Prostate gland (tissue), 2 donors: ENCODE measurements at regions not wholly inside any gene's neighbourhood (a gene's known extent, or its start where the extent isn't known, plus 50 kb on each side); places are given as distances from the start of the nearest gene placed in this dataset.
"Not testable (repeated sequence)": the region's sequence is repeated elsewhere in the genome, so short reads cannot be mapped to it uniquely, and the experiment has no call there.

ENCODE experiments used
- DNase-seq: peaks from one replicate; pipeline ENCODE4 v3.0.0-alpha.2; 2019; ENCODE audit warnings: low spot score
- H3K27ac ChIP-seq, 2 donors: fragments of 200-600 bp; sonication (generic); 2 replicates each; pipeline ENCODE4 v1.5.1; 2017 to 2019
- H3K27me3 ChIP-seq: fragments of 200-600 bp; sonication (generic); replicated peaks from 2 replicates; pipeline ENCODE4 v1.5.1; 2019; ENCODE audit not compliant: insufficient read depth
- H3K36me3 ChIP-seq, 2 donors: fragments of 200-600 bp; sonication (generic); 1 replicate in 1 of 2; 2 replicates in 1 of 2; pipeline versions ENCODE4 v1.5.1 to v1.8.1; 2017 to 2019
- H3K4me1 ChIP-seq: fragments of 200-600 bp; sonication (generic); replicated peaks from 2 replicates; pipeline ENCODE4 v1.5.1; 2019
- H3K4me3 ChIP-seq, 2 donors: fragments of 200-600 bp; sonication (generic); 2 replicates each; pipeline ENCODE4 v1.5.1; 2017 to 2019
- H3K9me3 ChIP-seq: fragments of 200-600 bp; sonication (generic); 2 replicates; pipeline ENCODE4 v1.5.1; 2017
- POLR2A ChIP-seq: fragments of 450-650 bp; IDR thresholded peaks from one replicate; pipeline ENCODE4 v1.6.1; 2016; ENCODE audit warnings: antibody characterized with exemption, mild to moderate bottlenecking
- POLR2AphosphoS5 ChIP-seq: sonication (generic); formaldehyde crosslinking; IDR thresholded peaks from one replicate; pipeline ENCODE4 v1.6.1; 2017; ENCODE audit warnings: antibody characterized with exemption
- WGBS: methylation state at CpG from one replicate; pipeline ENCODE4 v1.1.5; 2018; 5-methylcytosine and 5-hydroxymethylcytosine counted together
- intact Hi-C: fragments of 100-400 bp; cut with DNase I; formaldehyde crosslinking; loops from one replicate; pipeline ENCODE4 v1.14.2; 2022
- TF ChIP-seq, protein P1 (sequence below), 4 experiments: fragments of 200-600 bp in 2 of 4; fragments of 450-650 bp in 2 of 4; sonication (generic) in 2 of 4; IDR thresholded peaks; 1 replicate in 3 of 4; 2 replicates in 1 of 4; pipeline ENCODE4 v1.5.1; 2016 to 2019; ENCODE audit warnings: antibody characterized with exemption in 4 of 4, mild to moderate bottlenecking in 2 of 4, moderate library complexity in 2 of 4

DNA sequence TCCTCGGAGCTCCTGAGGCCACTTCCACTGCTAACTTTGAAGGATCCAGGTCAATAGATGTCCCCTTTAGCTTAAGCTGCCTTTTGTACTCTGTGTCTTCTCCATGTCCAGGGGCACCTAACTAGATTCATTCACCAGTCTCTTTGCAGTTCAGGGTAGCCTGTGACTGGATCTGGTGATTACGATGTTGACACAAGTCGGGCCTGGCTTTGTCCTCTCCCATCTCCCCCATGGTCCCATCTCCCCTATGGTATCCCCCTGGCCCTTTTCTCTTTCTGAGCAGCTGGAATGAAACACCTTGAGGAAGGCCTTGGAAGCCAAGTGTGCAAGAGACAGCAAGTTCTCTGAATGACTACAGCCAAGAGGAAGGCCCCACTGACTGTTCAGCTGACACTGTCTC lies 417.9 kb upstream of the SMIM21 start:
- Histone ChIP-seq H3K27ac (no peak overlapping the region), H3K36me3 (no peaks in the 10 kb centered on the region), H3K4me3 (no peak overlapping the region), H3K4me1 (no peaks in the 10 kb centered on the region), H3K9me3 (no peaks in the 10 kb centered on the region), H3K27me3 (no peaks in the 10 kb centered on the region)
- no peak for DNase-seq
- TF ChIP-seq, protein P1, sequence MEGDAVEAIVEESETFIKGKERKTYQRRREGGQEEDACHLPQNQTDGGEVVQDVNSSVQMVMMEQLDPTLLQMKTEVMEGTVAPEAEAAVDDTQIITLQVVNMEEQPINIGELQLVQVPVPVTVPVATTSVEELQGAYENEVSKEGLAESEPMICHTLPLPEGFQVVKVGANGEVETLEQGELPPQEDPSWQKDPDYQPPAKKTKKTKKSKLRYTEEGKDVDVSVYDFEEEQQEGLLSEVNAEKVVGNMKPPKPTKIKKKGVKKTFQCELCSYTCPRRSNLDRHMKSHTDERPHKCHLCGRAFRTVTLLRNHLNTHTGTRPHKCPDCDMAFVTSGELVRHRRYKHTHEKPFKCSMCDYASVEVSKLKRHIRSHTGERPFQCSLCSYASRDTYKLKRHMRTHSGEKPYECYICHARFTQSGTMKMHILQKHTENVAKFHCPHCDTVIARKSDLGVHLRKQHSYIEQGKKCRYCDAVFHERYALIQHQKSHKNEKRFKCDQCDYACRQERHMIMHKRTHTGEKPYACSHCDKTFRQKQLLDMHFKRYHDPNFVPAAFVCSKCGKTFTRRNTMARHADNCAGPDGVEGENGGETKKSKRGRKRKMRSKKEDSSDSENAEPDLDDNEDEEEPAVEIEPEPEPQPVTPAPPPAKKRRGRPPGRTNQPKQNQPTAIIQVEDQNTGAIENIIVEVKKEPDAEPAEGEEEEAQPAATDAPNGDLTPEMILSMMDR (IDR thresholded peaks at IDR 0.05): no peak
- no peak for TF ChIP-seq POLR2A
- no peak for TF ChIP-seq POLR2AphosphoS5
- 92% methylated on average over 3 of the region's 3 CpGs for WGBS
- intact Hi-C loops: no loop called here

DNA sequence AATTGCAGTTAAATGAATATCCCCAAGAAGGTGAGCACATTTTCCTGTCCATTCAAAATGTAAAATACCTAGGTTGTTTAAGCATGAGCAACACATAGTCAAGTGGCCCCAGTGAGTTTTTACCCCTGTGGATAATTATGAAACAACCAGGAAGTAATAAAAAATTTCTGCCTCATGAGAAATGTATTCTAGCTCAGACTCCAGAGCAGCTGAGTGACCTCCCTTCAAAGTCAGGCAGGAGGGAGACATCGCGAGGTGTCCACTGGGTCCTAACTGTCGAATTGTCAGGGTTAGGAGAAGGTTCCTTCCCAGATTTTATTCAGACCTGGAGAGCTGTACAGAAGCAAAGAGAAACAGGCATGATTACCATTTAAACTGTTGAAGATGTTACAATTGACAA lies 416.6 kb upstream of the SMIM21 start:
- H3K27me3 ChIP-seq: no peaks in the 10 kb centered on the region
- H3K9me3 ChIP-seq: no peaks in the 10 kb centered on the region
- no peak overlapping the region for H3K27ac ChIP-seq
- 84% methylated on average over 3 of the region's 3 CpGs for WGBS
- no peak for DNase-seq
- no peaks in the 10 kb centered on the region for H3K36me3 ChIP-seq
- H3K4me3 ChIP-seq: no peak overlapping the region
- no peaks in the 10 kb centered on the region for H3K4me1 ChIP-seq
- TF ChIP-seq, protein P1 (IDR thresholded peaks at IDR 0.05): no peak
- TF ChIP-seq POLR2A (no peak), POLR2AphosphoS5 (no peak)
- intact Hi-C loops: no loop called here

DNA sequence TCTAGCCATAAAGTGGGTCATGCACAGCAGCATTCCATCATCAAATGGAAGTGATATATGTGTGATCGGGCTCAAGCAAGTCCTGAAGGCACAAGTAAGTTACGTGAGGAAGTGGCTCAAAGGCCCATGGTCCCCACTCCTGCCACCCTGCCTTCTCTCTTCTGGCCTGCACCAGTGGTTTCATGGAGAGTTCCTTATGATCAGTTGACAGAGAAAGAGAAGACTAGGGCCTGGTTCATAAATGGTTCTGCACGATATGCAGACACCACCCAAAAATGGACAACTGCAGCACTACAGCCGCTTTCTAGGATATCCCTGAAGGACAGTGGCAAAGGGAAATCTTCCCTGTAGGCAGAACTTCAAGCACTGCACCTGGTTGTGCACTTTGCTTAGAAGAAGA lies 412.6 kb upstream of the SMIM21 start:
- intact Hi-C loops: no loop called here
- no peak for DNase-seq
- Histone ChIP-seq H3K4me1 (no peaks in the 10 kb centered on the region), H3K9me3 (no peaks in the 10 kb centered on the region), H3K36me3 (no peaks in the 10 kb centered on the region), H3K27me3 (no peaks in the 10 kb centered on the region), H3K4me3 (no peak overlapping the region), H3K27ac (no peak overlapping the region)
- WGBS: 93% methylated on average over 4 of the region's 4 CpGs
- TF ChIP-seq POLR2AphosphoS5: no peak
- TF ChIP-seq, protein P1 (IDR thresholded peaks at IDR 0.05): no peak

DNA sequence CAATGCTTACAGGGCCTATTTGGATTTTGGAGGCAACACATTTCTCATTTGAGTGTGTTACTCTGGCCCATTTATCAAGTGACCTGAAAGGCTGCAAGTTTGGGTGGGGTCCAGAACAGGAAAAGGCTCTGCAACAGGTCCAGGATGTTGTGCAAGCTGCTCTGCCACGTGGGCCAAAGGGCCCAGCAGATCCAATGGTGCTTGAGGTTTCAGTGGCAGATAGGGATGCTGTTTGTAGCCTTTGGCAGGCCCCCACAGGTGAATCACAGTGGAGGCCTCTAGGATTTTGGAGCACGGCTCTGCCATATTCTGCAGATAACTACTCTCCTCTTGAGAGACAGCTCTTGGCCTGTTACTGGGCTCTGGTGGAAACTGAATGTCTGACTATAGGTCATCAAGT lies 412.2 kb upstream of the SMIM21 start:
- H3K27ac ChIP-seq, H3K36me3 ChIP-seq, H3K9me3 ChIP-seq, H3K4me1 ChIP-seq, intact Hi-C loops, H3K27me3 ChIP-seq, DNase-seq, H3K4me3 ChIP-seq: not testable (repeated sequence)
- WGBS: 89% methylated on average over 2 of the region's 2 CpGs

DNA sequence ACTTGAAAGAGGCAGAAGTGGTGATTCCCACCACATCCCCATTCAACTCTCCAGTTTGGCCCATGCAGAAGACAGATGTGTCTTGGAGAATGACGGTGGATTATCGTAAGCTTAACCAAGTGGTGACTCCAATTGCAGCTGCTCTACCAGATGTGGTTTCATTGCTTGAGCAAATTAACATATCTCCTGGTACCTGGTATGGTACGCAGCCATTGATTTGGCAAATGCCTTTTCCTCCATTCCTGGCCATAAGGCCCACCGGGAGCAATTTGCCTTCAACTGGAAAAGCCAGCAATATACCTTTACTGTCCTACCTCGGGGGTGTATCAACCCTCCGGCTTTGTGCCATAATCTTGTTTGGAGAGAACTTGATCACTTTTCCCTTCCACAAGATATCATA lies 411.5 kb upstream of the SMIM21 start:
- no peaks in the 10 kb centered on the region for H3K36me3 ChIP-seq
- WGBS: 96% methylated on average over 6 of the region's 6 CpGs
- H3K9me3 ChIP-seq: no peaks in the 10 kb centered on the region
- DNase-seq: no peak
- TF ChIP-seq, protein P1 (IDR thresholded peaks at IDR 0.05): no peak
- TF ChIP-seq POLR2AphosphoS5: no peak
- TF ChIP-seq POLR2A: no peak
- no peak overlapping the region for H3K27ac ChIP-seq
- no peak overlapping the region for H3K4me3 ChIP-seq
- no peaks in the 10 kb centered on the region for H3K4me1 ChIP-seq
- H3K27me3 ChIP-seq: no peaks in the 10 kb centered on the region
- intact Hi-C loops: no loop called here

DNA sequence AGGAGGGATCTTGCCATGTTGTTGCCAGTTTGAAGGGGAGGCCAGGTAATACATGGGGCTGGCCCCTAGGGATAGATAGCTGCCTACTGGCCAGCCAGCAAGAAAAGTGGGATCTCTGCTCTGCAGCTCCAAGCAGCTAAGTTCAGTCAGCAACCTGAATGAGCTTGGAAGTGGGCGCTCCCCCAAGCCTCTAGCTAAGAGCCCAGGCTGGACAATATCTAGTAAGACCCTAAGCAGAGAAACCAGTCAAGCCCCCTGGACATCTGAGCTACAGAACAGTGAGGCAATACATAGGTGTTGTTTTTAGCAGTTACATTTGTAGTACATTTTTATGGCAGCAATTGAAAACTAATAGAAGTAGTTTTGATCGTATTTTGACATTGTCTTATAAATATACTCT lies 409.8 kb upstream of the SMIM21 start:
- Histone ChIP-seq H3K27me3 (no peaks in the 10 kb centered on the region), H3K9me3 (no peaks in the 10 kb centered on the region), H3K4me3 (no peak overlapping the region), H3K27ac (no peak overlapping the region), H3K36me3 (no peaks in the 10 kb centered on the region), H3K4me1 (no peaks in the 10 kb centered on the region)
- 100% methylated on average over 2 of the region's 2 CpGs for WGBS
- intact Hi-C loops: no loop called here
- DNase-seq: no peak
- TF ChIP-seq POLR2AphosphoS5 (no peak), POLR2A (no peak)
- TF ChIP-seq, protein P1 (IDR thresholded peaks at IDR 0.05): no peak
